ENCODE measurements at regions not wholly inside any gene's neighbourhood (a gene's known extent, or its start where the extent isn't known, plus 50 kb on each side); places are given as distances from the start of the nearest gene placed in this dataset.

GRCh38 chr12:60391051-60391450, 795.2 kb downstream of the SLC16A7 start:
- no peak for DNase-seq

DNA sequence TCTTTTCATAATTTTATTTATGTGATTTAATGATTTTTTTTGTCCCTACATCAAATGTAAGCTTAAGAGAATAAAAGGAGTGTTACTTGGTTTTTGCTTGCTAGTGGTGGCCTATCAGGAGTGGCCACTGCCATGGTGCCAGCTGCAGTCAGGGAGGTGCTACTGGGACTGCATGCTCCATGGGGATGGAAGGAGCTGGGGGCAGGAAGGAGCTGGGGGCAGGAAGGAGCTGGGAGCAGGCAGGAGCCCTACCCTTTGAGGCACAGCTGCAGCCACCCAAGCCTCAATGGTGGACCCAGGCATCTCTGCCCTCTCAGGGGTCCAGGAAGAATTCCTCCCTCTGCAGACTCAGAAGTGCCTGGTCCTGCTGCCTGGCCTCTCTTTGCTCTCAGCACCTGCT, 796.0 kb downstream of the SLC16A7 start:
- no peak for DNase-seq

DNA sequence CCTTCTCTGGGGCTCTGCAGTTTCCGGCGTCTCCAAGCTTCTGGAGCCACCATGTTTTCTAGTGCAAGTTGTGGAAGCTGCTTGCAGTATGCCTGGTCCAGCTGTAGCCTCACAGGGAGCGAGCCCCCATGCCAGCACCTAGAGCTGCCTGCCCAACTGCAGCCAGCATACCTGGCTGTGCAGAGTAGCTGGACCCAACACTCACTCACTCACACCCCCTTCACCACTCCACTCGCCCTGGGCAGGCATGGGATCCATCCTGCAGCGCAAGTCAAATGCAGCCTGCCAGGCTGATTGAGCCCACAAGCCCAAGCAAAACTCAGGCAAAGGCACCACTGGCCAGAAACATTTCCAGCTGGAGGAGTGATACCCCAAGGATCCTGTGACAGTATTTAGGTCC, 797.3 kb downstream of the SLC16A7 start:
- no peak for DNase-seq

GRCh38 chr12:60394665-60395064, 798.8 kb downstream of the SLC16A7 start:
- DNase-seq: no peak

DNA sequence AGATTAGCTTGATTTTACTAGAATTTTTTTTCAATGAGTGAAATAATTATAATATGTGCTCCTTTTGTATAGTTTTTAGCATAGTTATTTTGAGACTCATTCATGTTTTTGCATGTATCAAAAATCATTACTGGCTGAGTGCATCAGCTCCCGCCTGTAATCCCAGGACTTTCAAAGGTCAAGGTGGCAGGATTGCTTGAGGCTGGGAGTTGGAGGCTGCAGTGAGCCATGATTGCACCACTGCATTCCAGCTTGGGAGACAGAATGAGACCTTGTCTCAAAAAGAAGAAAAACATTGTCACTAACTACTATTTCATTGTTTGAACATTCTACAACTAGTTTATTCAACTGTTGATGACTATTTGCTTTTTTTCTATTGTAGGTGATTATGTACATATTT, 802.7 kb downstream of the SLC16A7 start:
- DNase-seq: no peak

- no peak for DNase-seq
Measured at GRCh38 chr12:60399064-60399463, 803.2 kb downstream of the SLC16A7 start.

DNA sequence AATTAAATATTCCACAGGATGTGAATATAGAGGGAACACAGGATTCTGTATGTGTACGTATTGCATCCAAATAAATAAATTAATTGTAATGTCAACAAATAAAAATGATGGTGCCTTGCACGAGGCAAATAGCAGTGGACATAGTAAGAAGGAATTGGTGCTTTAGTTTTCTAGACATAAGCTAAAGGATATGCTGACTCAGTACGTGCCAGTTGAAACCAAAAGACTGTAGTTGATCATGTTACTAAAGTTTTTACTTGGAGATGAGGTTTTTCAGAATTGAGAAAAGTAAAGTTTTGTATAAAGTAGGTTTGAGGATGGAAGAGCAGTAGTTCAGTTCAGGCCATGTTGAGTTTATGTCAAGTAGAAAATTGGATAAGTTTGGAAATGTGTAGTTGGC, 807.2 kb downstream of the SLC16A7 start:
- DNase-seq: no peak

DNA sequence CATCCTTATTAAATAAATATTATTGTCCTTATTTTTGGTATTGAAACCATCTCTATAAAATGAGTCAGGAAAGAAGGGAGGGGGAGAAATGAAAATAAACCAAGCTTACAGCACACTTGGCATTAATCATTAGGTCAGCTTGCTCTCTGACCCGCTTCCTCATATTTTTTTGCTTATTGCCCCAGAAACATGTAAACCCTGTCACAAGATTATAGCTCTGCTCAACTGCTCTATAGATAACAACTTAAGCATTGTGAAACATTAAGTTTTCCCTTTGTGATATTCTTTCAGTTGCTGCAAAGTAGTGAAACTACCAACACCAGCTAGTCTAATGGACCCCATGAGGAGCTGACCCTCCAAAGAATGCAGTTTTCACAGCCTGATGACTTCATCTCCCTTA, 819.5 kb downstream of the SLC16A7 start:
- no peak for DNase-seq

DNA sequence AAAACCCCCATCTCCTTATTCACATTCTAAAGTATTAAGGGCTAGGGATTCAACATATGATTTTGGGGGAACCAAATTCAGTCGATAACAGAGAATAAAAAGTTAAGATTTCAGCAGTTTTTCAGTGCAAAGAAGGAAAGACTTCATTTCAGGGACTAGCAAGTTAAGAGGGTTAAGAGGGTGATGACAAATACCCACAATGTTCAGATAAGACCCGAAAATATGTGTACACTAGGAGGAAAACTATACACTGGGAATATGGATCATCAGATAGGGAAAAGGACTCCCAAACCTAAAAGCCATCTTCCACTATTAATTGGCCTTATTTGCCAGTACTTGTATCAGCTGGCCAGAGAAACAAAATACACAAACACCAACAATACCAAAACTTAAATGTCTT, 824.2 kb downstream of the SLC16A7 start:
- DNase-seq: no peak

GRCh38 chr12:60421741-60422140, 825.9 kb downstream of the SLC16A7 start:
- no peak for DNase-seq

GRCh38 chr12:60437297-60437696, 841.5 kb downstream of the SLC16A7 start:
- no peak for DNase-seq

- DNase-seq: no peak
Measured at GRCh38 chr12:60441577-60441976, 845.7 kb downstream of the SLC16A7 start.

DNA sequence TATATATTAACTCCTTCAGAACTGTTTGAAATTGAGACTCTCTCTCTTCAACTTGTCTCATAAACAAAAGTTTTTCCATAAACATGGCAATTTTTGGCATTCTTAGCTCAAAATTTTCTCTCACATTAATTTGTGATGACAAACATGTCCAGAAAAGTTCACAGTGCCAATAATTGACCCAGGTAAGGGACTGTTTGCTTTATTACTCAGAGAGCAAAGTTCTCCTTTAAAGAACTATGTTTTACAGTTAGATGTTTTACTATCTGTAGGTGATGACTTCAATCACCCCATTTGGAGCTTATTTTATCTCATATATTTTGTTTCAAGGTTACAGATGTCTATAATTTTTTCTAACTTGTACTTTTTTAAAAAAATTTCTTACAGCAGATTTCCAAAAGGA, 855.6 kb downstream of the SLC16A7 start:
- no peak for DNase-seq

GRCh38 chr12:60465060-60465459, 869.2 kb downstream of the SLC16A7 start:
- no peak for DNase-seq

GRCh38 chr12:60468546-60468945, 872.7 kb downstream of the SLC16A7 start:
- DNase-seq: no peak

DNA sequence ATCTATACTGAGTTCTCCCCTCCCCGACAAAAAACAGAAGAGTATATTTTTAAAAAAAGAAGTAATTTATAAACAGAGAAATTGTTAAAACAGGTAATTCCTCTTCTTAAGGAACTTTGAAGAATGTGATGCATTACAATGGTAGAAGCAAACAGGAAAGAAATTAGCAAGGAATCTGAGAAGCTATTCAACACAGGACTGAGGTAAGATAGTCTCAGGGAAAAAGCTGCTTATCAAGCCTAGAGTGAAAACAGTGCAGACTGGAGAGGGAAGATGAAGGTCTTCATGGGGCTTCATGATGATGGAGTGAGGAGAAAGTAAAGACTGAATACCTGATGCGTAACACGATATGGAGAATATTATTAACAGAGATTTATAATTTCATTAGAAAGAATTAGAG, 880.0 kb downstream of the SLC16A7 start:
- DNase-seq: no peak

DNA sequence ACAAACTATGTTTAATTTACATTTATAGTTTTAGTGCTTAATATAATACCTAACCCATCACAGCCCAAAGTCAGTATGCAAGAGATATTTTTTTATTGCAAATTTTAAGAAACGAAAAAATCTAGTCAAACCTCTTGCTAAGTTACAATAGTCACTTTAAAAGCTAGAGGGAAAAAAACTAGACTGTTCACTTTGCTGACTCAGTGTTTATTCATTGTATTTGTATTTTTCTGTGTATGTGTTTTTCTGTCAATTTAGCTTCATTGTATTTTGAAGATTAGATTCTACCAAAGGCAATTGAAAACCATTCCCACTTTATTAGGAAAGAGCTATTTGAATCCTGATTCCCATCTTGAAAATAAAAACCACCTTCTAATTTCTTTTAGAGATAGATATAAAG, 891.5 kb downstream of the SLC16A7 start:
- DNase-seq: no peak

DNA sequence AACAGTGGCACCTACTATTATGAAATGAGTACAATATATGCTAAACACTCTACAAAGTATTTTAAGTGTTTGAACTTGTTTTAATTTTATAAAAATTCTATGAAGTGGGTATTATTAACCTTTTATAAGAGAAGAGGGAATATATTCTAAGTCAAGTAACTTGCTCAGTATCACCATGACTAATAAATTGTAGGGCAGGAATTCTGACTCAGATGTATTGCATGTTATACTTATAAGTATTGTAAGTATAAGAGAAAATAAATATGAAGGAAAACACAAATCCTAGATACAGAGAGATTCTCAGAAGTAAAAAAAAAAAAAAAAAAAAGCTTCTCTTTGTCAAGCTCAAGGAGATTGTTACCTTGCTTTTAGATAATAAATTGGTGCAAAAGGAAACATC, 893.2 kb downstream of the SLC16A7 start:
- DNase-seq: no peak

DNA sequence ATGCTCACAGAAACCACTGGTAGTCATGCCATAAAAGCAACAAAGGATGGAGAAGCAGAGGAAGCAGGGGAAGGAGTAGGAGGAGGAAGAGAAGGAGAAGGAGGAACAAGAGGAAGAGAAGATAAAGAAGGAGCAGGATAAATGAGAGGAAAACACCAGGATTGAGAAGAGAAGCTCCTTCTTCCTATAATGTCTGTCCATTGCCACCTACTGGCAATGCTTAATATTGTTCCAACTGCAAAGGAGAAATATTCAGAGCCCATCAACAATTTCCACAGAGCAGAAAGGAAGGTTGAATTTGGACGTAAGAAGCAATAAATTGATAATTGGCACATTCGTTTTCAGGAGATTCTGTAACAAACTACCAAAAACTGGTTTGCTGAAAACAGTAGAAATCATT, 898.4 kb downstream of the SLC16A7 start:
- DNase-seq: peak; percentile 14

GRCh38 chr12:60498656-60499055, 902.8 kb downstream of the SLC16A7 start:
- no peak for DNase-seq

DNA sequence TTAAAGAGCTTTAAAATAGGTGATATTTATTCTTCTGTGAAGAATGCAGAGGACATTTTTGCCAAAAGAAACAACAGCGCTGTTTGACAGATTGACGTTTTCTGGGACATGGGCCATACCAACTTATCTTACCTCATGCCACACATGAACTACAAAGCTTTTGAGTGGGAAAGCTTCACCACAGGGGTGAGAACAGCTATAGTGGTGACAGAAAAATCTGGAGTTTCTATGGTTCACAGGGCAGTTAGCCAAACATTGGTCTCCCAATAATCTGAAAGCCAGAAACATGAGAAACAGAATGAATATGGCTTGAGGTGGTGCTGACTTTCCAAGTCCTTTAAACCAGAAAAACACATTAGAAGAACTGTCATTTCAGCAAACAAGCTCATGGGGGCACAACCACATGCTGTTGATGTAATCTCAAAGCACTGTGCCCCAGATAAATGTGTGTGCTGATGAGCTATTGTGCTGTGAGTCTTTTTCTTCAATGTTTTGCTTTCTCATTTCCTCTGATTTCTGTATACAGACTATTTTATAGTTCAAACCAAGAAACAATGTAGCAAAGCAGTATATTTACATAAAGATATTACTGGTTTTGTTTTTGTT, 905.4 kb downstream of the SLC16A7 start:
- no peak for DNase-seq

- no peak for DNase-seq
Measured at GRCh38 chr12:60522684-60523400, 927.0 kb downstream of the SLC16A7 start.

DNA sequence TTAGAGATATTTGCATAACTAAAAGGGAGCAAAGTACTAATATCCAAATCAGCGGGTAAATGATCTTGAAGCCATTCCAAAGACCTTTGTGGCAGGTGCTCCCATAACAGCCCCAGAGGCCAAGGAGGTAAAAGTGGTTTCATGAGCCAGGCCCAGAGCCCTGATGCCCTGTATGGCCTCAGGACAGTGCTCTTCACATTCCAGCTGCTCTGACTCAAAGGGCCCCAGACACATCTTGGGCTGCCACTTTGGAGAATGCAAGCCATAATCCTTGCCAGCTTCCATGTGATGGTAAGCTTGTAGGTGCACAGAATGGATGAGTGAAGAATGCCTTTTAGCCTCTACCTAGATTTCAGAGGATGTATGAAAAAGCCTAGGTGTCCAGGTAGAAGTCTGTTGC, 933.4 kb downstream of the SLC16A7 start:
- no peak for DNase-seq

DNA sequence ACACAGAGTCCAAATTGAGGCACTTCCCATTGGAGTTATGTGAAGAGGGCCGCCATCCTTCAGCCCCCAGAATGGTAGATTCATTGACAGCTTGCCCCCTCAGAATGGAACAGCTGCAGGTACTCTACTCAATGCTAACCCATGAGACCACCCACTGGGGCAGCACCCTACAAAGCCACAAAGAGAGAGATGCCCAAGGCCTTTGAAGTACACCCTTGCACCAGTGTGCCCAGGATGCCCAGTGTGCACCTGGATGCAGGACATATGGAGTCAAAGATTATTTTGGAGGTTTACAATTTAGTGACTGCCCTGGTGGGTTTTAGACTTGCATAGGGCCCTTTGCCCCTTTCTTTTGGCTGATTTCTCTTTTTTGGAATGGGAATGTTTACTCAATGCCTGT, 933.9 kb downstream of the SLC16A7 start:
- no peak for DNase-seq

DNA sequence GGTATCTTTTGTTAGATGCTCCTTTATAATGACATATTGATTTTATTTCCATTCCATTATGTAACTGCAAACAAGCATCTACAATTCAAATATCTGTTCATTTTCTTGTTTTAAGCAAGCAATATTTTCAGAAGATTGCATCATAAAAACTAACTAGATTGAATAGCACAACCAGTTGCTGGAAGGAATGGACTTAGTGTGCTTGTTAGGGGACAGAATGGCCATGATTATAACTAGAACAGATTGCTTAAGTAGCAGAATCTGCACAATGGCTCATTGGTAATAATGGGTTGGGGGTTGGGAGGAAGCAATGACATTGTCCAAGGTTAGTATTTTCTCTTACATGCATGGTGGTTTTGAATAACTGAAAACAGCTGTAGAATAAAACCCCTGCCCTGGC, 939.5 kb downstream of the SLC16A7 start:
- DNase-seq: no peak
